ENCODE measurements at regions not wholly inside any gene's neighbourhood (a gene's known extent, or its start where the extent isn't known, plus 50 kb on each side); places are given as distances from the start of the nearest gene placed in this dataset.

DNA sequence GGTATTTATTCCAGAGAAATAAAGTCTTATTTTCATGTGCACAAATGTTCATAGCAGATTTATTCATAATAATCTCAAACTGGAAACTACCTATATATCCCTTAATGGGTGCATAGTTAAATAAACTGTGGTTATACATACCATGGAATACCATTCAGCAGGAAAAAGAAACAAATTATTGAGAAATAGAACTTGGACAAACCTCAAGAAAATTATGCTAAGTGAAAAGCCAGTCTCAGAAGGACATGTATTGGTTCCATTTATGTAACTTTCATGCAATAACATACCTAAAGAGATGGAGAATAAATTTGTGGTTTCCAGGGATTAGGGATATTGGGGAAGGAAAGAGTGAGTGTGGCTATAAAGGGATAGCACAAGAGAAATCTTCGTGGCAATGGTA, 452.6 kb downstream of the SETBP1 start:
- H3K4me3 ChIP-seq (ENCODE audit: control insufficient read depth in 2 of 3, extremely low read depth in 1 of 3, insufficient read depth in 2 of 3, low read depth in 1 of 3, low read length in 3 of 3) = no peak overlapping the region
- H3K36me3 ChIP-seq (ENCODE audit: control insufficient read depth in 2 of 2, extremely low read depth in 1 of 2, insufficient read depth in 2 of 2, low read length in 2 of 2) = no peaks in the 10 kb centered on the region
- DNase-seq (ENCODE audit: low read depth, low spot score) (no peak), FAIRE-seq (no peak)
- H3K9ac ChIP-seq (ENCODE audit: control insufficient read depth, extremely low read depth, insufficient read depth, low read length) = no peak overlapping the region
- no peak overlapping the region for H3K27ac ChIP-seq (ENCODE audit: control insufficient read depth, insufficient read depth, low read length)
- H2AFZ ChIP-seq (ENCODE audit: control insufficient read depth, low read length) = no peak overlapping the region
- H3K27me3 ChIP-seq (ENCODE audit: control insufficient read depth, extremely low read depth, insufficient read depth, low read length) = no peaks in the 10 kb centered on the region
- dilution Hi-C loops (cut with MboI; ENCODE audit: extremely low pct_ligation_motif_present, low sequenced_read_pairs) = no loop called here
- no peaks in the 10 kb centered on the region for H3K9me3 ChIP-seq (ENCODE audit: control insufficient read depth, low read depth, low read length)
- no peaks in the 10 kb centered on the region for H3K9me1 ChIP-seq (ENCODE audit: control insufficient read depth, extremely low read depth, insufficient read depth, low read length)
- H3K79me2 ChIP-seq (ENCODE audit: control insufficient read depth, insufficient read depth, low read length) = no peaks in the 10 kb centered on the region
- TF ChIP-seq EZH2 (IDR thresholded peaks at IDR 0.05; ENCODE audit: low read length) = no peak
- TF ChIP-seq, protein P1, sequence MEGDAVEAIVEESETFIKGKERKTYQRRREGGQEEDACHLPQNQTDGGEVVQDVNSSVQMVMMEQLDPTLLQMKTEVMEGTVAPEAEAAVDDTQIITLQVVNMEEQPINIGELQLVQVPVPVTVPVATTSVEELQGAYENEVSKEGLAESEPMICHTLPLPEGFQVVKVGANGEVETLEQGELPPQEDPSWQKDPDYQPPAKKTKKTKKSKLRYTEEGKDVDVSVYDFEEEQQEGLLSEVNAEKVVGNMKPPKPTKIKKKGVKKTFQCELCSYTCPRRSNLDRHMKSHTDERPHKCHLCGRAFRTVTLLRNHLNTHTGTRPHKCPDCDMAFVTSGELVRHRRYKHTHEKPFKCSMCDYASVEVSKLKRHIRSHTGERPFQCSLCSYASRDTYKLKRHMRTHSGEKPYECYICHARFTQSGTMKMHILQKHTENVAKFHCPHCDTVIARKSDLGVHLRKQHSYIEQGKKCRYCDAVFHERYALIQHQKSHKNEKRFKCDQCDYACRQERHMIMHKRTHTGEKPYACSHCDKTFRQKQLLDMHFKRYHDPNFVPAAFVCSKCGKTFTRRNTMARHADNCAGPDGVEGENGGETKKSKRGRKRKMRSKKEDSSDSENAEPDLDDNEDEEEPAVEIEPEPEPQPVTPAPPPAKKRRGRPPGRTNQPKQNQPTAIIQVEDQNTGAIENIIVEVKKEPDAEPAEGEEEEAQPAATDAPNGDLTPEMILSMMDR (optimal IDR thresholded peaks at IDR 0.05 in 1 of 3, IDR thresholded peaks at IDR 0.05 in 1 of 3, conservative IDR thresholded peaks at IDR 0.05 in 1 of 3; ENCODE audit: extremely low read depth in 1 of 3, insufficient read depth in 2 of 3, low read length in 3 of 3) = no peak
- H3K4me1 ChIP-seq (ENCODE audit: control insufficient read depth, extremely low read depth, insufficient read depth, low read length) = no peaks in the 10 kb centered on the region
- no peaks in the 10 kb centered on the region for H4K20me1 ChIP-seq (ENCODE audit: control insufficient read depth, extremely low read depth, insufficient read depth, low read length)
- no peak overlapping the region for H3K4me2 ChIP-seq (ENCODE audit: control insufficient read depth, extremely low read depth, insufficient read depth, low read depth, low read length)

GRCh38 chr18:45136381-45137086, 455.8 kb downstream of the SETBP1 start:
- Histone ChIP-seq H3K4me2 (ENCODE audit: control insufficient read depth, extremely low read depth, insufficient read depth, low read depth, low read length) (no peak overlapping the region), H3K9me3 (ENCODE audit: control insufficient read depth, low read depth, low read length) (no peaks in the 10 kb centered on the region), H3K79me2 (ENCODE audit: control insufficient read depth, insufficient read depth, low read length) (no peaks in the 10 kb centered on the region), H3K9ac (ENCODE audit: control insufficient read depth, extremely low read depth, insufficient read depth, low read length) (no peak overlapping the region), H3K36me3 (ENCODE audit: control insufficient read depth in 2 of 2, extremely low read depth in 1 of 2, insufficient read depth in 2 of 2, low read length in 2 of 2) (no peaks in the 10 kb centered on the region), H3K4me3 (ENCODE audit: control insufficient read depth in 2 of 3, extremely low read depth in 1 of 3, insufficient read depth in 2 of 3, low read depth in 1 of 3, low read length in 3 of 3) (no peak overlapping the region), H3K9me1 (ENCODE audit: control insufficient read depth, extremely low read depth, insufficient read depth, low read length) (no peaks in the 10 kb centered on the region), H3K4me1 (ENCODE audit: control insufficient read depth, extremely low read depth, insufficient read depth, low read length) (no peaks in the 10 kb centered on the region), H4K20me1 (ENCODE audit: control insufficient read depth, extremely low read depth, insufficient read depth, low read length) (no peaks in the 10 kb centered on the region), H3K27me3 (ENCODE audit: control insufficient read depth, extremely low read depth, insufficient read depth, low read length) (no peaks in the 10 kb centered on the region), H3K27ac (ENCODE audit: control insufficient read depth, insufficient read depth, low read length) (no peak overlapping the region), H2AFZ (ENCODE audit: control insufficient read depth, low read length) (no peak overlapping the region)
- dilution Hi-C loops (cut with MboI; ENCODE audit: extremely low pct_ligation_motif_present, low sequenced_read_pairs) = no loop called here
- TF ChIP-seq, protein P1 (optimal IDR thresholded peaks at IDR 0.05 in 1 of 3, IDR thresholded peaks at IDR 0.05 in 1 of 3, conservative IDR thresholded peaks at IDR 0.05 in 1 of 3; ENCODE audit: extremely low read depth in 1 of 3, insufficient read depth in 2 of 3, low read length in 3 of 3) = no peak
- no peak for TF ChIP-seq EZH2 (IDR thresholded peaks at IDR 0.05; ENCODE audit: low read length)
- FAIRE-seq = peak; percentile 58
- no peak for DNase-seq (ENCODE audit: low read depth, low spot score)
